ENCODE measurements at regions not wholly inside any gene's neighbourhood (a gene's known extent, or its start where the extent isn't known, plus 50 kb on each side); places are given as distances from the start of the nearest gene placed in this dataset.

- DNase-seq (ENCODE audit: missing footprints) (no peak), ATAC-seq (no peak)
- intact Hi-C loops (cut with DNase I): no loop called here
Observed at GRCh38 chr7:52151559-52151958, 835.0 kb upstream of the COBL start.

GRCh38 chr7:52150952-52151351 is 834.3 kb upstream of the COBL start:
- intact Hi-C loops (cut with DNase I): no loop called here
- no peak for ATAC-seq
- DNase-seq (ENCODE audit: missing footprints): no peak

GRCh38 chr7:52146871-52147634 is 830.4 kb upstream of the COBL start:
- ATAC-seq: no peak
- DNase-seq (ENCODE audit: missing footprints): no peak
- intact Hi-C loops (cut with DNase I): no loop called here

GRCh38 chr7:52143219-52143618 is 826.6 kb upstream of the COBL start:
- ATAC-seq: no peak
- intact Hi-C loops (cut with DNase I): no loop called here

GRCh38 chr7:52140851-52141250 is 824.2 kb upstream of the COBL start:
- intact Hi-C loops (cut with DNase I): no loop called here
- DNase-seq (ENCODE audit: missing footprints) (no peak), ATAC-seq (no peak)

More at GRCh38 chr7:52143219-52143618, 826.6 kb upstream of the COBL start:
- no peak for DNase-seq (ENCODE audit: missing footprints)

GRCh38 chr7:52135403-52135802 is 818.8 kb upstream of the COBL start:
- intact Hi-C loops (cut with DNase I): no loop called here
- ATAC-seq (no peak), DNase-seq (ENCODE audit: missing footprints) (no peak)

GRCh38 chr7:52129278-52129677 is 812.7 kb upstream of the COBL start:
- DNase-seq (ENCODE audit: missing footprints) (no peak), ATAC-seq (no peak)
- intact Hi-C loops (cut with DNase I): no loop called here

- no peak for ATAC-seq
- intact Hi-C loops (cut with DNase I): no loop called here
Observed at GRCh38 chr7:52120912-52121311, 804.3 kb upstream of the COBL start.

GRCh38 chr7:52119537-52119936 is 802.9 kb upstream of the COBL start:
- intact Hi-C loops (cut with DNase I): no loop called here
- DNase-seq (ENCODE audit: missing footprints): no peak
- no peak for ATAC-seq

More at GRCh38 chr7:52120912-52121311, 804.3 kb upstream of the COBL start:
- DNase-seq (ENCODE audit: missing footprints): no peak

GRCh38 chr7:52114509-52114908 is 797.9 kb upstream of the COBL start:
- no peak for DNase-seq (ENCODE audit: missing footprints)
- no peak for ATAC-seq
- intact Hi-C loops (cut with DNase I): no loop called here

- intact Hi-C loops (cut with DNase I): no loop called here
- ATAC-seq (no peak), DNase-seq (ENCODE audit: missing footprints) (no peak)
Observed at GRCh38 chr7:52114056-52114455, 797.4 kb upstream of the COBL start.

- ATAC-seq (no peak), DNase-seq (ENCODE audit: missing footprints) (no peak)
- intact Hi-C loops (cut with DNase I): no loop called here
Observed at GRCh38 chr7:52107355-52107754, 790.7 kb upstream of the COBL start.

GRCh38 chr7:52095861-52096260 is 779.3 kb upstream of the COBL start:
- intact Hi-C loops (cut with DNase I): no loop called here

GRCh38 chr7:52091996-52092395 is 775.4 kb upstream of the COBL start:
- intact Hi-C loops (cut with DNase I): no loop called here
- DNase-seq (ENCODE audit: missing footprints): no peak
- ATAC-seq: no peak

More at GRCh38 chr7:52095861-52096260, 779.3 kb upstream of the COBL start:
- ATAC-seq (no peak), DNase-seq (ENCODE audit: missing footprints) (no peak)

- DNase-seq (ENCODE audit: missing footprints) (no peak), ATAC-seq (no peak)
- intact Hi-C loops (cut with DNase I): no loop called here
Observed at GRCh38 chr7:52091101-52091500, 774.5 kb upstream of the COBL start.

GRCh38 chr7:52088008-52088901 is 771.6 kb upstream of the COBL start:
- DNase-seq (ENCODE audit: missing footprints): no peak
- ATAC-seq: peak; percentile 52
- intact Hi-C loops (cut with DNase I): no loop called here

- ATAC-seq (no peak), DNase-seq (ENCODE audit: missing footprints) (no peak)
- intact Hi-C loops (cut with DNase I): no loop called here
Observed at GRCh38 chr7:52085610-52086009, 769.0 kb upstream of the COBL start.

- no peak for ATAC-seq
- no peak for DNase-seq (ENCODE audit: missing footprints)
- intact Hi-C loops (cut with DNase I): no loop called here
Observed at GRCh38 chr7:52080493-52080892, 763.9 kb upstream of the COBL start.

GRCh38 chr7:52079726-52080125 is 763.1 kb upstream of the COBL start:
- ATAC-seq (no peak), DNase-seq (ENCODE audit: missing footprints) (no peak)
- intact Hi-C loops (cut with DNase I): no loop called here

GRCh38 chr7:52077571-52077970 is 761.0 kb upstream of the COBL start:
- intact Hi-C loops (cut with DNase I): no loop called here
- no peak for ATAC-seq
- DNase-seq (ENCODE audit: missing footprints): no peak
